ENCODE measurements at regions not wholly inside any gene's neighbourhood (a gene's known extent, or its start where the extent isn't known, plus 50 kb on each side); places are given as distances from the start of the nearest gene placed in this dataset.

DNA sequence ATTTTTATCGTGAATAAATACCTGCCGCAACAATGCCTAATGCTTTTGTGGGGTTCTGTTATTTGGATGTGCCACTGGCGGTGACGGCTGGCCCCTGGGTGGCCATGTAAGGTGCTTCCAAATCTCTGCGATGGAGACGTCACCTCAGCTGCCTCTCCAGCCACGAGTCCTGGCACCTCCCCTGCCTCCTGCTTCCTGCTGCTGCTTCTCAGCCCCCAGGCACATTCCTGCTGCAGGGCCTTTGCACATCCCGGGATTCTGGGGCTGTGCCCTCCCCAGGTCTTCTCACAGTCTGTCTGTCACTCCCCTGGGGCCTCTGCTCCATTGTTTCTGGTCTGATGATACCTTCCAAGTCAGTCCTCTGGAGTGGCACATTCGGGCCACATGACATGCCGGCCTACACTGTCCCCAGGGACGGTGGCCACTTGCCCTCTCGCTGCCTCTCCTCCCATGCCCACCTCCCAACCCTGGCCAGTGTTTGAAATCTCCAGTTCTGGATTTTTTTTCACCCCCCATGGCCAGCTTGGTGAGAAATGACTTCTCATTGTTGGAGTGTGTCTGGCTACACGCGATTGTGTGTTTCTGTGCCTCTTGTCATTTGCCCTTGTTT lies 151.8 kb downstream of the KIF26A start:
- Histone ChIP-seq H3K4me3 (no peak overlapping the region), H3K4me2 (ENCODE audit: insufficient read depth, low read length) (no peak overlapping the region), H3K9me1 (ENCODE audit: control insufficient read depth, insufficient read depth, low read length) (no peaks in the 10 kb centered on the region), H2AFZ (ENCODE audit: low read depth, low read length) (no peak overlapping the region), H3K27me3 (ENCODE audit: control insufficient read depth in 2 of 2, insufficient read depth in 2 of 2, low read length in 2 of 2) (no peaks in the 10 kb centered on the region), H3K79me2 (ENCODE audit: control insufficient read depth, insufficient read depth, low read length) (no peaks in the 10 kb centered on the region), H3K9ac (ENCODE audit: insufficient read depth in 1 of 2, low read depth in 2 of 2, low read length in 2 of 2) (no peak overlapping the region), H3K36me3 (ENCODE audit: control insufficient read depth, insufficient read depth, low read length) (no peaks in the 10 kb centered on the region), H3K9me3 (replicated peaks; ENCODE audit: control insufficient read depth, insufficient read depth, low read depth, low read length) (no peaks in the 10 kb centered on the region; the same call in 1 of the 2 replicates), H3K4me1 (replicated peaks in 1 of 2; ENCODE audit: control insufficient read depth in 2 of 2, insufficient read depth in 2 of 2, low read length in 2 of 2) (no peaks in the 10 kb centered on the region), H4K20me1 (replicated peaks; ENCODE audit: control insufficient read depth, insufficient read depth, low read length) (no peaks in the 10 kb centered on the region), H3K27ac (ENCODE audit: extremely low read depth, low read depth, low read length) (no peak overlapping the region)
- CTCF ChIA-PET (ENCODE audit: low intra/inter-chr PET ratio): no interaction called here
- no peak for FAIRE-seq
- WGBS (ENCODE audit: insufficient coverage, low coverage, missing lambda C conversion rate): 9% methylated on average over 11 of the region's 14 CpGs
- no peak for DNase-seq (ENCODE audit: extremely low read depth in 1 of 4, low spot score in 3 of 4)
- POLR2A ChIA-PET: interaction anchor here (0.6 kb wide), 1 partner anchor 1911 kb away, joined by 3 read pairs; no protein-coding TSS in a partner anchor
- intact Hi-C loops (cut with micrococcal nuclease) (no loop called here), in situ Hi-C loops (cut with MboI) (no loop called here)
- ATAC-seq: no peak
- BruUV-seq (replicated peaks): no TSS peak
- TF ChIP-seq ZFPM2 (CRISPR knock-in tag; IDR thresholded peaks at IDR 0.05) (no peak), RBM22 (IDR thresholded peaks at IDR 0.05; ENCODE audit: low read depth, low read length, poor library complexity, severe bottlenecking) (no peak), ZFP1 (CRISPR knock-in tag; IDR thresholded peaks at IDR 0.05) (no peak), SMARCE1 (IDR thresholded peaks at IDR 0.05) (no peak), COPS2 (conservative IDR thresholded peaks at IDR 0.05) (no peak), ZNF212 (CRISPR knock-in tag; IDR thresholded peaks at IDR 0.05) (no peak)
- TF ChIP-seq, protein P1, sequence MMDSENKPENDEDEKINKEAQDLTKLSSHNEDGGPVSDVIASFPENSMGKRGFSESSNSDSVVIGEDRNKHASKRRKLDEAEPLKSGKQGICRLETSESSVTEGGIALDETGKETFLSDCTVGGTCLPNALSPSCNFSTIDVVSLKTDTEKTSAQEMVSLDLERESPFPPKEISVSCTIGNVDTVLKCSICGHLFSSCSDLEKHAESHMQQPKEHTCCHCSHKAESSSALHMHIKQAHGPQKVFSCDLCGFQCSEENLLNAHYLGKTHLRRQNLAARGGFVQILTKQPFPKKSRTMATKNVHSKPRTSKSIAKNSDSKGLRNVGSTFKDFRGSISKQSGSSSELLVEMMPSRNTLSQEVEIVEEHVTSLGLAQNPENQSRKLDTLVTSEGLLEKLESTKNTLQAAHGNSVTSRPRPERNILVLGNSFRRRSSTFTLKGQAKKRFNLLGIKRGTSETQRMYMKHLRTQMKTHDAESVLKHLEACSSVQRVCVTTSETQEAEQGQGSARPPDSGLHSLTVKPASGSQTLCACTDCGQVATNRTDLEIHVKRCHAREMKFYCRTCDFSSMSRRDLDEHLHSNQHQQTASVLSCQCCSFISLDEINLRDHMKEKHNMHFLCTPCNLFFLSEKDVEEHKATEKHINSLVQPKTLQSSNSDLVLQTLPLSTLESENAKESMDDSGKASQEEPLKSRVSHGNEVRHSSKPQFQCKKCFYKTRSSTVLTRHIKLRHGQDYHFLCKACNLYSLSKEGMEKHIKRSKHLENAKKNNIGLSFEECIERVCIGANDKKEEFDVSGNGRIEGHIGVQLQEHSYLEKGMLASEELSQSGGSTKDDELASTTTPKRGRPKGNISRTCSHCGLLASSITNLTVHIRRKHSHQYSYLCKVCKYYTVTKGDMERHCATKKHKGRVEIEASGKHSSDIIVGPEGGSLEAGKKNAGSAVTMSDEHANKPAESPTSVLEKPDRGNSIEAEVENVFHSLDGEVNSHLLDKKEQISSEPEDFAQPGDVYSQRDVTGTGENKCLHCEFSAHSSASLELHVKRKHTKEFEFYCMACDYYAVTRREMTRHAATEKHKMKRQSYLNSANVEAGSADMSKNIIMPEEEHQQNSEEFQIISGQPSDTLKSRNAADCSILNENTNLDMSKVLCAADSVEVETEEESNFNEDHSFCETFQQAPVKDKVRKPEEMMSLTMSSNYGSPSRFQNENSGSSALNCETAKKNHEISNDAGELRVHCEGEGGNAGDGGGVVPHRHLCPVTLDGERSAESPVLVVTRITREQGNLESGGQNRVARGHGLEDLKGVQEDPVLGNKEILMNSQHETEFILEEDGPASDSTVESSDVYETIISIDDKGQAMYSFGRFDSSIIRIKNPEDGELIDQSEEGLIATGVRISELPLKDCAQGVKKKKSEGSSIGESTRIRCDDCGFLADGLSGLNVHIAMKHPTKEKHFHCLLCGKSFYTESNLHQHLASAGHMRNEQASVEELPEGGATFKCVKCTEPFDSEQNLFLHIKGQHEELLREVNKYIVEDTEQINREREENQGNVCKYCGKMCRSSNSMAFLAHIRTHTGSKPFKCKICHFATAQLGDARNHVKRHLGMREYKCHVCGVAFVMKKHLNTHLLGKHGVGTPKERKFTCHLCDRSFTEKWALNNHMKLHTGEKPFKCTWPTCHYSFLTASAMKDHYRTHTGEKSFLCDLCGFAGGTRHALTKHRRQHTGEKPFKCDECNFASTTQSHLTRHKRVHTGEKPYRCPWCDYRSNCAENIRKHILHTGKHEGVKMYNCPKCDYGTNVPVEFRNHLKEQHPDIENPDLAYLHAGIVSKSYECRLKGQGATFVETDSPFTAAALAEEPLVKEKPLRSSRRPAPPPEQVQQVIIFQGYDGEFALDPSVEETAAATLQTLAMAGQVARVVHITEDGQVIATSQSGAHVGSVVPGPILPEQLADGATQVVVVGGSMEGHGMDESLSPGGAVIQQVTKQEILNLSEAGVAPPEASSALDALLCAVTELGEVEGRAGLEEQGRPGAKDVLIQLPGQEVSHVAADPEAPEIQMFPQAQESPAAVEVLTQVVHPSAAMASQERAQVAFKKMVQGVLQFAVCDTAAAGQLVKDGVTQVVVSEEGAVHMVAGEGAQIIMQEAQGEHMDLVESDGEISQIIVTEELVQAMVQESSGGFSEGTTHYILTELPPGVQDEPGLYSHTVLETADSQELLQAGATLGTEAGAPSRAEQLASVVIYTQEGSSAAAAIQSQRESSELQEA (IDR thresholded peaks at IDR 0.05; ENCODE audit: low read depth): no peak

Measured in K562 (cell line).